ENCODE measurements at regions not wholly inside any gene's neighbourhood (a gene's known extent, or its start where the extent isn't known, plus 50 kb on each side); places are given as distances from the start of the nearest gene placed in this dataset.

- DNase-seq (ENCODE audit: low read depth in 2 of 2) = no peak
Measured at GRCh38 chr10:31143331-31143935, 111.8 kb upstream of the ZNF438 start.

GRCh38 chr10:31145986-31146385 lies 114.3 kb upstream of the ZNF438 start:
- DNase-seq (ENCODE audit: low read depth in 2 of 2) = no peak

GRCh38 chr10:31146491-31147209 lies 115.0 kb upstream of the ZNF438 start:
- no peak for DNase-seq (ENCODE audit: low read depth in 2 of 2)

GRCh38 chr10:31147210-31147608 lies 115.5 kb upstream of the ZNF438 start:
- no peak for DNase-seq (ENCODE audit: low read depth in 2 of 2)

GRCh38 chr10:31148951-31149350 lies 117.3 kb upstream of the ZNF438 start:
- no peak for DNase-seq (ENCODE audit: low read depth in 2 of 2)

- DNase-seq (ENCODE audit: low read depth in 2 of 2) = no peak
Measured at GRCh38 chr10:31149835-31150512, 118.3 kb upstream of the ZNF438 start.

GRCh38 chr10:31151301-31151700 lies 119.6 kb upstream of the ZNF438 start:
- no peak for DNase-seq (ENCODE audit: low read depth in 2 of 2)

- no peak for DNase-seq (ENCODE audit: low read depth in 2 of 2)
Measured at GRCh38 chr10:31152421-31153135, 120.9 kb upstream of the ZNF438 start.

- DNase-seq (ENCODE audit: low read depth in 2 of 2) = no peak
Measured at GRCh38 chr10:31153161-31153560, 121.5 kb upstream of the ZNF438 start.

GRCh38 chr10:31153692-31154091 lies 122.0 kb upstream of the ZNF438 start:
- no peak for DNase-seq (ENCODE audit: low read depth in 2 of 2)

- DNase-seq (ENCODE audit: low read depth in 2 of 2) = no peak
Measured at GRCh38 chr10:31154996-31155395, 123.3 kb upstream of the ZNF438 start.

- no peak for DNase-seq (ENCODE audit: low read depth in 2 of 2)
Measured at GRCh38 chr10:31157123-31158010, 125.7 kb upstream of the ZNF438 start.

GRCh38 chr10:31158011-31158658 lies 126.5 kb upstream of the ZNF438 start:
- no peak for DNase-seq (ENCODE audit: low read depth in 2 of 2)

- DNase-seq (ENCODE audit: low read depth in 2 of 2) = no peak
Measured at GRCh38 chr10:31166606-31167005, 134.9 kb upstream of the ZNF438 start.

- DNase-seq (ENCODE audit: low read depth in 2 of 2) = no peak
Measured at GRCh38 chr10:31170636-31171035, 139.0 kb upstream of the ZNF438 start.

- DNase-seq (ENCODE audit: low read depth in 2 of 2) = no peak
Measured at GRCh38 chr10:31171402-31172083, 139.9 kb upstream of the ZNF438 start.

GRCh38 chr10:31172925-31173324 lies 141.3 kb upstream of the ZNF438 start:
- no peak for DNase-seq (ENCODE audit: low read depth in 2 of 2)

- DNase-seq (ENCODE audit: low read depth in 2 of 2) = no peak
Measured at GRCh38 chr10:31173752-31174151, 142.1 kb upstream of the ZNF438 start.

GRCh38 chr10:31179091-31179680 lies 139.8 kb upstream of the ZEB1 start:
- no peak for DNase-seq (ENCODE audit: low read depth in 2 of 2)
